ENCODE measurements at regions not wholly inside any gene's neighbourhood (a gene's known extent, or its start where the extent isn't known, plus 50 kb on each side); places are given as distances from the start of the nearest gene placed in this dataset.

DNA sequence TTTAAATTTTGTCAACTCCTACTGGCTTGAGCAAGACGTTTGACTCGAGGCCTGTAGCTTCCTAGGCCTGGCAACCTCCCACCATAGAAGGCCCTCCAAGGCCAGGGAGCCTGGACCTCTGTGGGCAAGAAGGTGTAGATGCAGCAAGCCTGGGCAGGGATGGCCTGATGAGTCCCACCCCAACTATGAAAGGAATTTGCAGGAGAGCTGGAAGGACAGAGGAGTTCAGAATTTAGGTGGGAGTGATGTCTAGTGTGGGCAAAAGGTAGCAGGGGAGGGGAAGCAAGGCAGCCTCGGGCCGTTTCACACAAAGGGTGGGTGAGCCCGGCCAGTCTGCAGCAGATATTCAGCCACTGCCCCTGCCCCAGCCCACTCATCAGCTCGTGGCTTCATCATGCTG, 245.2 kb downstream of the CDH26 start:
- no peak for TF ChIP-seq CTCF (IDR thresholded peaks at IDR 0.05; ENCODE audit: low read depth, low read length)
- Histone ChIP-seq H3K9me3 (no peaks in the 10 kb centered on the region), H3K36me3 (no peaks in the 10 kb centered on the region), H3K27me3 (no peaks in the 10 kb centered on the region), H3K4me3 (ENCODE audit: low read depth, low read length) (no peak overlapping the region), H3K4me1 (no peaks in the 10 kb centered on the region)
- DNase-seq, result no peak

GRCh38 chr20:60204601-60205000, 246.4 kb downstream of the CDH26 start:
- H3K9me3 ChIP-seq, result no peaks in the 10 kb centered on the region
- no peak for DNase-seq
- H3K4me1 ChIP-seq, result no peaks in the 10 kb centered on the region
- H3K4me3 ChIP-seq (ENCODE audit: low read depth, low read length), result no peak overlapping the region
- no peak for TF ChIP-seq CTCF (IDR thresholded peaks at IDR 0.05; ENCODE audit: low read depth, low read length)
- no peaks in the 10 kb centered on the region for H3K27me3 ChIP-seq
- H3K36me3 ChIP-seq, result no peaks in the 10 kb centered on the region

DNA sequence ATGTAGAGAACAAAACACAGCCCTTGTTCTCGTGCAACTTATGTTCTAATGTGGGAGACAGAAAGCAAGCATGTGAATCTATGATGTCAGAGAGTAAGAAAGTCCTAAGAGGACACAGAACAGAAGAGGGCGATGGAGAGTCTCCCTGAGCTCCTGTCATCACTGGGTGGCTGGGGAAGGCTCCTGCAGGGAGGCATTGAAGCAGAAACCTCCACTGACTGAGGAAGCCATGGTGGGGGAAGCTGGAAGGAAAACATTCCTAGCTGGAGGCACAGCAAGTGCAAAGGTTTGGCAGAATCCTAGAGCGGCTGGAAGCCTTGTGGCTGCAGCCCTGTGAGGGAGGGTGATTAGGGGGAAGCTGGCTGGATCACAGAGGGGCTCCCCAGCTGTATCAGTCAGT, 248.0 kb downstream of the CDH26 start:
- H3K4me3 ChIP-seq (ENCODE audit: low read depth, low read length), result no peak overlapping the region
- H3K36me3 ChIP-seq, result no peaks in the 10 kb centered on the region
- no peak for DNase-seq
- peak; percentile 28; the same call in 1 of the 2 replicates for TF ChIP-seq CTCF (IDR thresholded peaks at IDR 0.05; ENCODE audit: low read depth, low read length)
- no peaks in the 10 kb centered on the region for H3K4me1 ChIP-seq
- no peaks in the 10 kb centered on the region for H3K9me3 ChIP-seq
- no peaks in the 10 kb centered on the region for H3K27me3 ChIP-seq

- no peaks in the 10 kb centered on the region for H3K36me3 ChIP-seq
- no peak for TF ChIP-seq CTCF (IDR thresholded peaks at IDR 0.05; ENCODE audit: low read depth, low read length)
- no peak overlapping the region for H3K4me3 ChIP-seq (ENCODE audit: low read depth, low read length)
- no peaks in the 10 kb centered on the region for H3K4me1 ChIP-seq
- H3K27me3 ChIP-seq, result no peaks in the 10 kb centered on the region
- no peaks in the 10 kb centered on the region for H3K9me3 ChIP-seq
- DNase-seq, result no peak
Measured at GRCh38 chr20:60209048-60209447, 250.8 kb downstream of the CDH26 start.

GRCh38 chr20:60210779-60211617, 252.8 kb downstream of the CDH26 start:
- peak; percentile 68 for DNase-seq
- Histone ChIP-seq H3K4me1 (no peaks in the 10 kb centered on the region), H3K27me3 (no peaks in the 10 kb centered on the region), H3K36me3 (no peaks in the 10 kb centered on the region), H3K4me3 (ENCODE audit: low read depth, low read length) (no peak overlapping the region), H3K9me3 (no peaks in the 10 kb centered on the region)
- peak; percentile 90 for TF ChIP-seq CTCF (IDR thresholded peaks at IDR 0.05; ENCODE audit: low read depth, low read length)
